SK-N-SH (cell line): ENCODE measurements at regions not wholly inside any gene's neighbourhood (a gene's known extent, or its start where the extent isn't known, plus 50 kb on each side); places are given as distances from the start of the nearest gene placed in this dataset.

Experiments used
- CTCF ChIA-PET: fragments of 300-600, 350-600 bp; formaldehyde crosslinking; extraction: SDS; loops from one replicate; lab custom pipeline; 2021; lab: Yijun Ruan, JAX
- POLR2A ChIA-PET: fragments of 350-600 bp; sonication (Branson Sonifier 250); formaldehyde crosslinking; extraction: SDS; loops from one replicate; lab custom pipeline; 2020; ENCODE audit warnings: antibody characterized with exemption, inconsistent platforms; lab: Yijun Ruan, JAX
- DNase-seq: peaks from one replicate; pipeline ENCODE4 v3.0.0; 2012
- H2AFZ ChIP-seq: fragments of 200-600 bp; sonication (generic); 2 replicates; pipeline ENCODE4 v1.8.1; 2016; ENCODE audit warnings: antibody characterized with exemption, mild to moderate bottlenecking, low read depth
- H3F3A ChIP-seq: fragments of 200-600 bp; sonication (generic); replicated peaks from 2 replicates; pipeline ENCODE3; 2016; ENCODE audit warnings: antibody characterized with exemption, mild to moderate bottlenecking; ENCODE audit not compliant: insufficient read depth
- H3K27ac ChIP-seq, 2 experiments: fragments of 200-500 bp in 1 of 2; fragments of 200-600 bp in 1 of 2; sonication (Bioruptor generic) in 1 of 2; sonication (generic), shearing (Covaris generic) in 1 of 2; 2 replicates each; pipeline versions ENCODE4 v1.5.1 to v1.6.1; 2014 to 2016; ENCODE audit warnings: low read depth in 2 of 2, inconsistent platforms in 1 of 2, low read length in 1 of 2, mild to moderate bottlenecking in 1 of 2, mixed read lengths in 1 of 2
- H3K27me3 ChIP-seq: fragments of 200-600 bp; sonication (generic), shearing (Covaris generic); 2 replicates; pipeline ENCODE4 v1.6.1; 2016; ENCODE audit warnings: mixed run types; ENCODE audit not compliant: insufficient read depth
- H3K36me3 ChIP-seq, 2 experiments: fragments of 200-500 bp in 1 of 2; fragments of 200-600 bp in 1 of 2; sonication (Bioruptor generic) in 1 of 2; sonication (generic) in 1 of 2; replicated peaks in 1 of 2; 2 replicates each; pipeline versions ENCODE3 to v1.5.1; 2014 to 2016; ENCODE audit warnings: low read length in 1 of 2, mild to moderate bottlenecking in 1 of 2; ENCODE audit not compliant: insufficient read depth in 2 of 2, control insufficient read depth in 1 of 2
- H3K4me1 ChIP-seq, 2 experiments: fragments of 200-500 bp in 1 of 2; fragments of 200-600 bp in 1 of 2; sonication (Bioruptor generic) in 1 of 2; sonication (generic), shearing (Covaris generic) in 1 of 2; 2 replicates each; pipeline versions ENCODE4 v1.5.1 to v1.6.1; 2014 to 2016; ENCODE audit warnings: low read depth in 1 of 2, low read length in 1 of 2, mixed run types in 1 of 2; ENCODE audit not compliant: insufficient read depth in 2 of 2, control insufficient read depth in 1 of 2
- H3K4me2 ChIP-seq: fragments of 200-600 bp; sonication (generic), shearing (Covaris generic); 2 replicates; pipeline ENCODE4 v1.6.1; 2017; ENCODE audit warnings: mixed run types
- H3K4me3 ChIP-seq, 2 experiments: fragments of 200-500 bp in 1 of 2; fragments of 200-600 bp in 1 of 2; sonication (Bioruptor generic) in 1 of 2; sonication (generic), shearing (Covaris generic) in 1 of 2; 2 replicates each; pipeline versions ENCODE4 v1.5.1 to v1.8.1; 2014 to 2016; ENCODE audit warnings: low read depth in 2 of 2, inconsistent platforms in 1 of 2, low read length in 1 of 2, mild to moderate bottlenecking in 1 of 2, mixed read lengths in 1 of 2, moderate library complexity in 1 of 2
- H3K79me2 ChIP-seq: fragments of 200-600 bp; sonication (generic); 2 replicates; pipeline ENCODE4 v1.8.1; 2017; ENCODE audit warnings: mild to moderate bottlenecking; ENCODE audit not compliant: insufficient read depth
- H3K9ac ChIP-seq: fragments of 200-600 bp; sonication (generic); 2 replicates; pipeline ENCODE4 v1.6.1; 2017; ENCODE audit warnings: mixed run types
- H3K9me2 ChIP-seq: fragments of 200-600 bp; sonication (generic); 2 replicates; pipeline ENCODE4 v1.6.1; 2017; ENCODE audit warnings: mixed run types
- H3K9me3 ChIP-seq: fragments of 200-600 bp; sonication (generic); 2 replicates; pipeline ENCODE4 v1.6.1; 2017; ENCODE audit warnings: mixed run types, mild to moderate bottlenecking, moderate library complexity
- H4K20me1 ChIP-seq: fragments of 200-600 bp; sonication (generic); 2 replicates; pipeline ENCODE4 v1.6.1; 2017; ENCODE audit warnings: mild to moderate bottlenecking, mixed run types; ENCODE audit not compliant: insufficient read depth
- CTCF ChIP-seq: fragments of 200-600 bp; sonication (generic); IDR thresholded peaks from 2 replicates; pipeline ENCODE4 v1.6.1; 2017; ENCODE audit warnings: antibody characterized with exemption, mild to moderate bottlenecking, moderate library complexity
- EZH2phosphoT487 ChIP-seq: fragments of 200-600 bp; sonication (generic); IDR thresholded peaks from 2 replicates; pipeline ENCODE4 v1.6.1; 2017; ENCODE audit warnings: low read depth, mixed run types, mild to moderate bottlenecking, antibody characterized with exemption, moderate library complexity, borderline replicate concordance
- FOSL2 ChIP-seq: IDR thresholded peaks from 2 replicates; pipeline ENCODE4 v1.4.0; 2012; ENCODE audit warnings: low read depth, mild to moderate bottlenecking, moderate library complexity, borderline replicate concordance
- FOXM1 ChIP-seq: IDR thresholded peaks from 2 replicates; pipeline ENCODE4 v1.4.0; 2012; ENCODE audit warnings: low read depth, mild to moderate bottlenecking
- GABPA ChIP-seq: IDR thresholded peaks from 2 replicates; pipeline ENCODE4 v1.4.0; 2012; ENCODE audit warnings: low read depth, mild to moderate bottlenecking
- GATA2 ChIP-seq: sonication (generic); formaldehyde crosslinking; IDR thresholded peaks from 2 replicates; pipeline ENCODE4 v1.5.0; 2020; ENCODE audit warnings: mild to moderate bottlenecking, missing genetic modification reagents
- MEF2A ChIP-seq: IDR thresholded peaks from 2 replicates; pipeline ENCODE4 v1.4.0; 2012; ENCODE audit warnings: low read depth, borderline replicate concordance
- POLR2AphosphoS5 ChIP-seq: IDR thresholded peaks from 2 replicates; pipeline ENCODE4 v1.6.1; 2012; ENCODE audit warnings: low read depth, low read length
- RAD21 ChIP-seq: IDR thresholded peaks from 2 replicates; pipeline ENCODE4 v1.6.1; 2012; ENCODE audit warnings: mild to moderate bottlenecking, low read length
- RFX5 ChIP-seq: IDR thresholded peaks from 2 replicates; pipeline ENCODE4 v1.6.1; 2012; ENCODE audit warnings: mild to moderate bottlenecking, improper control_type of control experiment, low read length
- RXRA ChIP-seq: IDR thresholded peaks from 2 replicates; pipeline ENCODE4 v1.4.0; 2012; ENCODE audit warnings: low read depth, mild to moderate bottlenecking, borderline replicate concordance
- SIN3A ChIP-seq: IDR thresholded peaks from 2 replicates; pipeline ENCODE4 v1.6.1; 2012; ENCODE audit warnings: low read depth, mild to moderate bottlenecking, low read length, moderate library complexity, borderline replicate concordance
- YY1 ChIP-seq: IDR thresholded peaks from 2 replicates; pipeline ENCODE4 v1.4.0; 2012; ENCODE audit warnings: low read depth, mild to moderate bottlenecking
- WGBS: methylation state at CpG from one replicate; pipeline ENCODE4 v1.1.6; 2017; ENCODE audit warnings: low lambda C conversion rate; 5-methylcytosine and 5-hydroxymethylcytosine counted together
- TF ChIP-seq, protein P1 (sequence below): fragments of 150-350 bp; IDR thresholded peaks from 2 replicates; pipeline ENCODE4 v1.6.1; 2017; ENCODE audit warnings: antibody characterized with exemption, low read length, low read depth, borderline replicate concordance
- TF ChIP-seq, protein P2 (sequence below): IDR thresholded peaks from 2 replicates; pipeline ENCODE4; 2012
- TF ChIP-seq, protein P3 (sequence below): fragments of 150-350 bp; IDR thresholded peaks from 2 replicates; pipeline ENCODE4 v1.6.1; 2016; ENCODE audit warnings: mild to moderate bottlenecking, low read depth, low read length

DNA sequence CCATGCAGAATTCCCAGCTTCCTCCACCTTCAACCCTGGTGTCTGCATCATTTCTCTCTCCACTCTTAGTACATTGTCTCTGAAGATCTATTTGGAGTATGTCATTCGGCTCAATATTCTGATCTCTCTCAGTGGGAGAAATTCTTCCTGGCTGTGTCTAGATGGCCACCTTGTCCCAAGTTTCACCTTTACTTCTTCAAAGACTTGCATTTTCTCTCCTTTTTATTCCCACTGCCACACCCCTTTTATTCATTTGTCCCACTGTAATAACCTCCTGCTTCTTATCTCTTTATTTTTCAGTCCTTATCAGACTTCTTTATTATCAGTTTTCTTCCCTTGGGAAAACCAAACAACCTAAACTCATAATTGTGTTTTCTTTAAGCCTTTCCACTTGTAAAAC lies 54.3 kb upstream of the CERS6 start:
- Histone ChIP-seq H3K4me1 (no peaks in the 10 kb centered on the region), H2AFZ (no peak overlapping the region), H3K4me2 (no peak overlapping the region), H3K9me2 (no peaks in the 10 kb centered on the region), H3K79me2 (no peaks in the 10 kb centered on the region), H3K27ac (no peak overlapping the region), H3F3A (no peaks in the 10 kb centered on the region), H4K20me1 (no peaks in the 10 kb centered on the region), H3K27me3 (no peaks in the 10 kb centered on the region), H3K9ac (no peak overlapping the region), H3K4me3 (no peak overlapping the region), H3K9me3 (no peaks in the 10 kb centered on the region), H3K36me3 (no peaks in the 10 kb centered on the region)
- TF ChIP-seq, protein P1, sequence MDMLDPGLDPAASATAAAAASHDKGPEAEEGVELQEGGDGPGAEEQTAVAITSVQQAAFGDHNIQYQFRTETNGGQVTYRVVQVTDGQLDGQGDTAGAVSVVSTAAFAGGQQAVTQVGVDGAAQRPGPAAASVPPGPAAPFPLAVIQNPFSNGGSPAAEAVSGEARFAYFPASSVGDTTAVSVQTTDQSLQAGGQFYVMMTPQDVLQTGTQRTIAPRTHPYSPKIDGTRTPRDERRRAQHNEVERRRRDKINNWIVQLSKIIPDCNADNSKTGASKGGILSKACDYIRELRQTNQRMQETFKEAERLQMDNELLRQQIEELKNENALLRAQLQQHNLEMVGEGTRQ: no peak
- TF ChIP-seq POLR2AphosphoS5: no peak
- TF ChIP-seq FOSL2: no peak
- no peak for TF ChIP-seq RAD21
- no peak for TF ChIP-seq CTCF
- no peak for TF ChIP-seq GATA2 (CRISPR knock-in tag)
- TF ChIP-seq RFX5: no peak
- TF ChIP-seq MEF2A: no peak
- no peak for TF ChIP-seq EZH2phosphoT487
- no peak for TF ChIP-seq SIN3A
- TF ChIP-seq, protein P2, sequence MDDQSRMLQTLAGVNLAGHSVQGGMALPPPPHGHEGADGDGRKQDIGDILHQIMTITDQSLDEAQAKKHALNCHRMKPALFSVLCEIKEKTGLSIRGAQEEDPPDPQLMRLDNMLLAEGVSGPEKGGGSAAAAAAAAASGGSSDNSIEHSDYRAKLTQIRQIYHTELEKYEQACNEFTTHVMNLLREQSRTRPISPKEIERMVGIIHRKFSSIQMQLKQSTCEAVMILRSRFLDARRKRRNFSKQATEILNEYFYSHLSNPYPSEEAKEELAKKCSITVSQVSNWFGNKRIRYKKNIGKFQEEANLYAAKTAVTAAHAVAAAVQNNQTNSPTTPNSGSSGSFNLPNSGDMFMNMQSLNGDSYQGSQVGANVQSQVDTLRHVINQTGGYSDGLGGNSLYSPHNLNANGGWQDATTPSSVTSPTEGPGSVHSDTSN: no peak
- TF ChIP-seq FOXM1: no peak
- no peak for TF ChIP-seq RXRA
- TF ChIP-seq GABPA: no peak
- DNase-seq: no peak
- WGBS: 63% methylated on average over 1 of the region's 1 CpG
- CTCF ChIA-PET: no interaction called here
- POLR2A ChIA-PET: no interaction called here

DNA sequence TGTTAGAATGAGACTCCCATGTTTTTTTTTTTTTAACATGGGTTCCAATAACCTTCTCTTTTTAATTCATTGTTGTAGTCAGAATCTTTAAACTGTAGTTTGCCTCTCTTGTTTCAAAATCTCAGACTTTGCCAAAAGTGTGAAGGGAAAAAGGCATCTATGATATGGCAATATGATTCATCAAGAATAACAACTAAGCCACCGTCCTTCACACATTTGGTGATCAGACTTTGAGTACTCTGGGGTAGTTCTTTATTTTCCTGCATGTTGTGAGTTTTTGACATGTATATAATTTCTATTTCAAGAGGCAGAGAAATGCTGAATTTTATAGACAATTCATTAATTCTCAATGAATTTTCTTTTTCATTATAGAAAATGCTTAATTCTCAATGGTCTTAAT lies 53.5 kb upstream of the CERS6 start:
- no peak overlapping the region for H3K4me2 ChIP-seq
- WGBS: 67% methylated on average over 1 of the region's 1 CpG
- CTCF ChIA-PET: no interaction called here
- no peaks in the 10 kb centered on the region for H4K20me1 ChIP-seq
- H3K9me3 ChIP-seq: no peaks in the 10 kb centered on the region
- no peaks in the 10 kb centered on the region for H3K79me2 ChIP-seq
- no peaks in the 10 kb centered on the region for H3K36me3 ChIP-seq
- POLR2A ChIA-PET: no interaction called here
- no peak overlapping the region for H3K27ac ChIP-seq
- H3K27me3 ChIP-seq: no peaks in the 10 kb centered on the region
- no peaks in the 10 kb centered on the region for H3F3A ChIP-seq
- no peaks in the 10 kb centered on the region for H3K9me2 ChIP-seq
- H3K4me1 ChIP-seq: no peaks in the 10 kb centered on the region
- no peak overlapping the region for H3K9ac ChIP-seq
- no peak overlapping the region for H2AFZ ChIP-seq
- TF ChIP-seq, protein P3, sequence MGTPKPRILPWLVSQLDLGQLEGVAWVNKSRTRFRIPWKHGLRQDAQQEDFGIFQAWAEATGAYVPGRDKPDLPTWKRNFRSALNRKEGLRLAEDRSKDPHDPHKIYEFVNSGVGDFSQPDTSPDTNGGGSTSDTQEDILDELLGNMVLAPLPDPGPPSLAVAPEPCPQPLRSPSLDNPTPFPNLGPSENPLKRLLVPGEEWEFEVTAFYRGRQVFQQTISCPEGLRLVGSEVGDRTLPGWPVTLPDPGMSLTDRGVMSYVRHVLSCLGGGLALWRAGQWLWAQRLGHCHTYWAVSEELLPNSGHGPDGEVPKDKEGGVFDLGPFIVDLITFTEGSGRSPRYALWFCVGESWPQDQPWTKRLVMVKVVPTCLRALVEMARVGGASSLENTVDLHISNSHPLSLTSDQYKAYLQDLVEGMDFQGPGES: no peak
- TF ChIP-seq CTCF: no peak
- no peak for TF ChIP-seq MEF2A
- no peak for TF ChIP-seq YY1
- DNase-seq: no peak
- no peak overlapping the region for H3K4me3 ChIP-seq
